HL-60 (cell line): ENCODE measurements at regions not wholly inside any gene's neighbourhood (a gene's known extent, or its start where the extent isn't known, plus 50 kb on each side); places are given as distances from the start of the nearest gene placed in this dataset.

Experiments used
- DNase-seq, 2 experiments: peaks; one replicate each; pipeline ENCODE4 v3.0.0-alpha.2; 2010 to 2020; ENCODE audit warnings: low read depth in 1 of 2, low spot score in 1 of 2
- H3K27ac ChIP-seq: fragments of 250-450 bp; sonication (Bioruptor Pico); replicated peaks from 2 replicates; pipeline ENCODE4 v1.5.1; 2020; ENCODE audit warnings: mild to moderate bottlenecking, moderate library complexity
- H3K27me3 ChIP-seq: fragments of 250-450 bp; sonication (Bioruptor Pico); 2 replicates; pipeline ENCODE4 v1.5.1; 2021; ENCODE audit warnings: mild to moderate bottlenecking, moderate library complexity; ENCODE audit not compliant: insufficient read depth, poor library complexity, severe bottlenecking
- H3K4me3 ChIP-seq: replicated peaks from 2 replicates; pipeline ENCODE4 v1.5.1; 2011; ENCODE audit warnings: mild to moderate bottlenecking, control low read depth, low read length; ENCODE audit not compliant: insufficient read depth
- GABPA ChIP-seq: IDR thresholded peaks from 2 replicates; pipeline ENCODE4 v1.6.1; 2012; ENCODE audit warnings: low read depth
- POLR2AphosphoS5 ChIP-seq: IDR thresholded peaks from 2 replicates; pipeline ENCODE4 v1.6.1; 2012; ENCODE audit warnings: low read depth
- SPI1 ChIP-seq: IDR thresholded peaks from 2 replicates; pipeline ENCODE4 v1.6.1; 2012; ENCODE audit warnings: low read depth, mild to moderate bottlenecking, borderline replicate concordance
- TF ChIP-seq, protein P1 (sequence below): IDR thresholded peaks from one replicate; pipeline ENCODE4 v1.5.1; 2011; ENCODE audit warnings: low read length, control low read depth, inconsistent platforms; ENCODE audit not compliant: insufficient read depth
- TF ChIP-seq, protein P2 (sequence below): IDR thresholded peaks from 2 replicates; pipeline ENCODE4 v1.6.1; 2012; ENCODE audit warnings: low read depth; ENCODE audit not compliant: insufficient replicate concordance

DNA sequence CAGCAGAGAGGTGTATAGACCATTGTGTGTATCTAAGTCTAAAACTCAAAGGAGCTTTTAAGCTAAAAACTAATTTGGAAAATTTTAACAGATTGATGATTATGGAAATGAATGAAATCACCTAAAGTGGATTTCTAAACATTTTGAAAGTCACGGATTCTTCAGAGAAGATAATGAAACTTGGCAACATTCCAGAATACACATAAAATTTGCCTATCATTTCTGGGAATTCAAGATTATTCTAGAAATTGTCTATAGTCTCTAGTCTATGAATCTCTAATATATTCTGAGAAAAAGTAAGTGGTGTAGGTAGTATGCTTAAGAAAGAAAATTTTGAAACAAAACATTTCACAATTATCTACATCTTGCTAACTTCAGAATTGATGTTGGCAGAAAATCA is 1117.9 kb upstream of the CNTN5 start:
- no peak for TF ChIP-seq SPI1
- TF ChIP-seq GABPA = no peak
- TF ChIP-seq, protein P1, sequence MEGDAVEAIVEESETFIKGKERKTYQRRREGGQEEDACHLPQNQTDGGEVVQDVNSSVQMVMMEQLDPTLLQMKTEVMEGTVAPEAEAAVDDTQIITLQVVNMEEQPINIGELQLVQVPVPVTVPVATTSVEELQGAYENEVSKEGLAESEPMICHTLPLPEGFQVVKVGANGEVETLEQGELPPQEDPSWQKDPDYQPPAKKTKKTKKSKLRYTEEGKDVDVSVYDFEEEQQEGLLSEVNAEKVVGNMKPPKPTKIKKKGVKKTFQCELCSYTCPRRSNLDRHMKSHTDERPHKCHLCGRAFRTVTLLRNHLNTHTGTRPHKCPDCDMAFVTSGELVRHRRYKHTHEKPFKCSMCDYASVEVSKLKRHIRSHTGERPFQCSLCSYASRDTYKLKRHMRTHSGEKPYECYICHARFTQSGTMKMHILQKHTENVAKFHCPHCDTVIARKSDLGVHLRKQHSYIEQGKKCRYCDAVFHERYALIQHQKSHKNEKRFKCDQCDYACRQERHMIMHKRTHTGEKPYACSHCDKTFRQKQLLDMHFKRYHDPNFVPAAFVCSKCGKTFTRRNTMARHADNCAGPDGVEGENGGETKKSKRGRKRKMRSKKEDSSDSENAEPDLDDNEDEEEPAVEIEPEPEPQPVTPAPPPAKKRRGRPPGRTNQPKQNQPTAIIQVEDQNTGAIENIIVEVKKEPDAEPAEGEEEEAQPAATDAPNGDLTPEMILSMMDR = no peak
- no peak for TF ChIP-seq POLR2AphosphoS5
- TF ChIP-seq, protein P2, sequence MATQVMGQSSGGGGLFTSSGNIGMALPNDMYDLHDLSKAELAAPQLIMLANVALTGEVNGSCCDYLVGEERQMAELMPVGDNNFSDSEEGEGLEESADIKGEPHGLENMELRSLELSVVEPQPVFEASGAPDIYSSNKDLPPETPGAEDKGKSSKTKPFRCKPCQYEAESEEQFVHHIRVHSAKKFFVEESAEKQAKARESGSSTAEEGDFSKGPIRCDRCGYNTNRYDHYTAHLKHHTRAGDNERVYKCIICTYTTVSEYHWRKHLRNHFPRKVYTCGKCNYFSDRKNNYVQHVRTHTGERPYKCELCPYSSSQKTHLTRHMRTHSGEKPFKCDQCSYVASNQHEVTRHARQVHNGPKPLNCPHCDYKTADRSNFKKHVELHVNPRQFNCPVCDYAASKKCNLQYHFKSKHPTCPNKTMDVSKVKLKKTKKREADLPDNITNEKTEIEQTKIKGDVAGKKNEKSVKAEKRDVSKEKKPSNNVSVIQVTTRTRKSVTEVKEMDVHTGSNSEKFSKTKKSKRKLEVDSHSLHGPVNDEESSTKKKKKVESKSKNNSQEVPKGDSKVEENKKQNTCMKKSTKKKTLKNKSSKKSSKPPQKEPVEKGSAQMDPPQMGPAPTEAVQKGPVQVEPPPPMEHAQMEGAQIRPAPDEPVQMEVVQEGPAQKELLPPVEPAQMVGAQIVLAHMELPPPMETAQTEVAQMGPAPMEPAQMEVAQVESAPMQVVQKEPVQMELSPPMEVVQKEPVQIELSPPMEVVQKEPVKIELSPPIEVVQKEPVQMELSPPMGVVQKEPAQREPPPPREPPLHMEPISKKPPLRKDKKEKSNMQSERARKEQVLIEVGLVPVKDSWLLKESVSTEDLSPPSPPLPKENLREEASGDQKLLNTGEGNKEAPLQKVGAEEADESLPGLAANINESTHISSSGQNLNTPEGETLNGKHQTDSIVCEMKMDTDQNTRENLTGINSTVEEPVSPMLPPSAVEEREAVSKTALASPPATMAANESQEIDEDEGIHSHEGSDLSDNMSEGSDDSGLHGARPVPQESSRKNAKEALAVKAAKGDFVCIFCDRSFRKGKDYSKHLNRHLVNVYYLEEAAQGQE = no peak
- Histone ChIP-seq H3K27ac (no peak overlapping the region), H3K4me3 (no peak overlapping the region), H3K27me3 (no peaks in the 10 kb centered on the region)
- DNase-seq = no peak

DNA sequence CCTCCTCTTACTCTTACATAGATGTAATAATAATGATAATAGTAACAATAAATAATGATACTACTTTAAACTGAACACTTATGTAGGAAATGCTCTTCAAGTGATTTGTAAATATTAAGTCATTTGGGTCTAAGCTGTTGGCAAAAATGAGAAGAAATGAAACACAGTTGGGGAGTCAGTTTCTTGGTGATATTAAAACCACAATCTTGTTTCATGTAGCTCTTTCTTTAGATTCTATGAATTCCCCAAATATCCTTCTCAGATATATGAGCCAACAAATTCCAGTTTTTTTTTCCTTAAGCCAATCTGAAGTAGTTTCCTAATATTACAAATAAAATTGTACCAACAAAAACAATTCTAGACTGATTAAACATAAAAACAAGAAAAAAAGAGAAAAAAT is 1115.6 kb upstream of the CNTN5 start:
- H3K27me3 ChIP-seq = no peaks in the 10 kb centered on the region
- no peak overlapping the region for H3K4me3 ChIP-seq
- TF ChIP-seq GABPA (no peak), POLR2AphosphoS5 (no peak), SPI1 (no peak)
- TF ChIP-seq, protein P2 = no peak
- TF ChIP-seq, protein P1 = no peak
- DNase-seq = no peak
- H3K27ac ChIP-seq = no peak overlapping the region

DNA sequence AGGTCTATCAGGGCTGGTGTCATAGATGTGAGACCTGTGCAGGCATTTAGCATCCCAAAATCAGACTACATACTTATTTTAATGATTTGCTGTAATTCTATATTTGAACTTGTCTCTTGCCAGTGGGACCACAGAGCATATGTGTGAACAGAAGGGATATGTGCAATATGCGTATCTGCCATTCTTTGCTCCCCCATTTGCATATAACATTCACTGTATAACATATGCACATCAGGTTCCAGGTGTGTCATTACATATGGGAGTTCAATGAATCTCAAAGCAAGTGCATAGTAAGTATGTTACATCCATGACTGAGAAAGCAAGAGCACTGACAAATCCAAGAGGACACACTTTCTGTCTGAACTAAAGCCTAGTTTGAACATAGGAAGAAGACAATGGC is 1115.1 kb upstream of the CNTN5 start:
- no peaks in the 10 kb centered on the region for H3K27me3 ChIP-seq
- H3K4me3 ChIP-seq = no peak overlapping the region
- no peak overlapping the region for H3K27ac ChIP-seq
- TF ChIP-seq, protein P2 = no peak
- TF ChIP-seq GABPA (no peak), POLR2AphosphoS5 (no peak), SPI1 (no peak)
- TF ChIP-seq, protein P1 = no peak
- no peak for DNase-seq
